ENCODE measurements at regions not wholly inside any gene's neighbourhood (a gene's known extent, or its start where the extent isn't known, plus 50 kb on each side); places are given as distances from the start of the nearest gene placed in this dataset.

- Histone ChIP-seq H3K27me3 (no peaks in the 10 kb centered on the region), H3K4me3 (no peak overlapping the region), H3K36me3 (no peaks in the 10 kb centered on the region), H3K9me3 (peaks cover 0 to 7% (median 0%) of the 10 kb centered on the region in 12 donors), H3K27ac (peak overlapping the region in 6 of 12 donors; percentile 51 to 67 (median 58)), H3K4me1 (peaks cover 0 to 22% (median 5%) of the 10 kb centered on the region in 12 donors)
- WGBS, 4 donors, result 53 to 66% (median 61%) methylated on average over 8 of the region's 8 CpGs
- TF ChIP-seq POLR2A (IDR thresholded peaks at IDR 0.05) (no peak), CTCF (IDR thresholded peaks at IDR 0.05) (no peak)
- ATAC-seq, result no peak
- no peak for DNase-seq
- intact Hi-C loops (cut with DNase I), result no loop called here
Measured at GRCh38 chr13:34459856-34460255, 482.2 kb upstream of the NBEA start.

DNA sequence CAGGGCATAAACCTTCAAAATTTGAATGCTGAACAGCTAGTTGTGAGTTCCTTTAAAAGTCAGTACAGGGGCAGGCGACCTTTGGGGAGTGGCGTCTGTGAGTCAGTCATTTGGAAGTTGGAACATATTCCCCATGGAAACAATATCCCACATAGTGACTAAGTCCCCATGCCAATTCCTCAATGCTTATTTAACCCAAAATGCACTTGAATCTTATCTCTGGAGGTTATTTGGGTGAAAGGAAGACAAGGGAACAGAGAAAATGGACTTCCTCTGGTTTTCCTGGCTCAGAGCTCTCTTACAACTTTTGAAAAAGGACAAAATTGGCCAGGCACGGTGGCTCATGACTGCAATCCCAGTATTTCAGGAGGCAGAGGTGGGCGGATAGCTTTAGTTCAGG lies 479.2 kb upstream of the NBEA start:
- intact Hi-C loops (cut with DNase I), result no loop called here
- WGBS, 4 donors, result 42 to 68% (median 58%) methylated on average over 4 of the region's 4 CpGs
- peak in 2 of 5 donors; percentile 25 to 32 for DNase-seq
- Histone ChIP-seq H3K27ac (peak overlapping the region in 1 of 12 donors; percentile 24), H3K9me3 (peaks cover 0 to 6% (median 0%) of the 10 kb centered on the region in 12 donors), H3K4me1 (peaks cover 0 to 27% (median 6%) of the 10 kb centered on the region in 12 donors), H3K36me3 (no peaks in the 10 kb centered on the region), H3K4me3 (no peak overlapping the region), H3K27me3 (no peaks in the 10 kb centered on the region)
- peak in 3 of 4 donors; percentile 46 to 68 (median 49) for ATAC-seq
- TF ChIP-seq POLR2A (IDR thresholded peaks at IDR 0.05) (no peak), CTCF (IDR thresholded peaks at IDR 0.05) (no peak)

- no peak for DNase-seq
- no peak overlapping the region for H3K27ac ChIP-seq
- 48 to 57% (median 50%) methylated on average over 3 of the region's 3 CpGs for WGBS, 4 donors
- intact Hi-C loops (cut with DNase I), result no loop called here
- H3K27me3 ChIP-seq, result no peaks in the 10 kb centered on the region
- ATAC-seq, result no peak
- TF ChIP-seq CTCF (IDR thresholded peaks at IDR 0.05), result no peak
- TF ChIP-seq POLR2A (IDR thresholded peaks at IDR 0.05), result no peak
- peaks cover 0 to 23% (median 1%) of the 10 kb centered on the region in 12 donors for H3K4me1 ChIP-seq
- no peaks in the 10 kb centered on the region for H3K36me3 ChIP-seq
- no peak overlapping the region for H3K4me3 ChIP-seq
- no peaks in the 10 kb centered on the region for H3K9me3 ChIP-seq
Measured at GRCh38 chr13:34464011-34464410, 478.1 kb upstream of the NBEA start.

DNA sequence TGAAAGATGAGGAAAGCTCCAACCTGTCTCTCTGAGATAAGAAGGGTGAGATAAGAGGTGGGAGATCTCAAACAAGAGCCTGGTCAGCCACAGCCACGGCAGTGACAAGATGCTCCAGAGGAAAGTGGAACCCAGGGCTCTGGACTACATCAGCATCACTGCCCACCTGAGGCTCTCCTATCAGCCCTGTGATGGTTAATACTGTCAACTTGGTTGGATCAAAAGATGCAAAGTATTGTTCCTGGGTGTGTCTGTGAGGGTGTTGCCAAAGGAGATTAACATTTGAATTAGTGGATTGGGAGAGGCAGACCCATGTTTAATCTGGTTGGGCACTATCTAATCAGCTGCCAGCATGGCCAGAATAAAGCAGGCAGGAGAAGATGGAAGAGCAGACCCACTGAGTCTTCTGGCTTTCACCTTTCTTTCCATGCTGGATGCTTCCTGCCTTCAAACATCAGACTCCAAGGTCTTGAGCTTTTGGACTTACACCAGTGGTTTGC lies 476.6 kb upstream of the NBEA start:
- Histone ChIP-seq H3K27me3 (no peaks in the 10 kb centered on the region), H3K36me3 (no peaks in the 10 kb centered on the region), H3K4me1 (peaks cover 0 to 15% (median 0%) of the 10 kb centered on the region in 12 donors), H3K4me3 (no peak overlapping the region), H3K27ac (no peak overlapping the region), H3K9me3 (no peaks in the 10 kb centered on the region)
- WGBS, 4 donors, result 53 to 72% (median 61%) methylated on average over 1 of the region's 1 CpG
- no peak for DNase-seq
- intact Hi-C loops (cut with DNase I), result no loop called here
- no peak for ATAC-seq
- no peak for TF ChIP-seq CTCF (IDR thresholded peaks at IDR 0.05)
- TF ChIP-seq POLR2A (IDR thresholded peaks at IDR 0.05), result no peak

Measured in heart left ventricle (tissue), 16 donors.